Muscle of leg (tissue), 3 donors: ENCODE measurements at regions not wholly inside any gene's neighbourhood (a gene's known extent, or its start where the extent isn't known, plus 50 kb on each side); places are given as distances from the start of the nearest gene placed in this dataset.

Source experiments
- DNase-seq: peaks from one replicate; pipeline ENCODE4 v3.0.0; 2013
- H3K27ac ChIP-seq: one replicate; pipeline ENCODE4 v1.5.1; 2013; ENCODE audit warnings: mild to moderate bottlenecking, low read length, control low read depth
- H3K27me3 ChIP-seq: one replicate; pipeline ENCODE4 v1.6.1; 2013; ENCODE audit warnings: low read length; ENCODE audit not compliant: control insufficient read depth, insufficient read depth
- H3K36me3 ChIP-seq: one replicate; pipeline ENCODE4 v1.6.1; 2013; ENCODE audit warnings: low read length; ENCODE audit not compliant: control insufficient read depth, insufficient read depth
- H3K4me1 ChIP-seq: one replicate; pipeline ENCODE4 v1.6.1; 2013; ENCODE audit warnings: low read length; ENCODE audit not compliant: control insufficient read depth, insufficient read depth
- H3K4me3 ChIP-seq: one replicate; pipeline ENCODE4 v1.5.1; 2013; ENCODE audit warnings: low read length, control low read depth
- H3K9me3 ChIP-seq: replicated peaks from 2 replicates; pipeline ENCODE4 v1.6.1; 2013; ENCODE audit warnings: low read depth, low read length; ENCODE audit not compliant: control insufficient read depth
- WGBS: methylation state at CpG from one replicate; pipeline ENCODE4 v1.1.5; 2013; ENCODE audit warnings: missing lambda C conversion rate; ENCODE audit not compliant: insufficient coverage; 5-methylcytosine and 5-hydroxymethylcytosine counted together

DNA sequence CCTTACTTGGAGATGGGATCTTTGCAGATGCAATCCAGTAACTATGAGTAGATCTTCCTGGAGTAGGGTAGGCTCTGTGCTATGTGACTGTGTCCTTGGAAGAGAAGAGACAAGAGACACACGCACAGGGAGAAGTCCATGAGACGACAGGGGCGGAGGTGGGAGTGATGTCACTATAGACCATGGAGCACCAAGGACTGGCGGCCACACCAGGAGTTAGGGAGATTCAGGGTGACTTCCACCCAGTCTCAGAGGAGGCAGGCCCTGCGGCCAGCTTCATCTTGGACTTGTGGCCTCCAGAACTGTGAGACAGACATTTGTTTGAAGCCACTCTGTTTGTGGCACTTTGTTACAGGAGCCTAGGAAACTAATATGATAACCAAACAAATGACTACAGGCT is 177.8 kb downstream of the INHBB start:
- no peak overlapping the region for H3K4me3 ChIP-seq
- DNase-seq = no peak
- H3K27me3 ChIP-seq = peaks cover 29% of the 10 kb centered on the region
- H3K36me3 ChIP-seq = no peaks in the 10 kb centered on the region
- peaks cover 9% of the 10 kb centered on the region for H3K4me1 ChIP-seq
- WGBS = 87% methylated on average over 5 of the region's 5 CpGs
- no peaks in the 10 kb centered on the region for H3K9me3 ChIP-seq
- no peak overlapping the region for H3K27ac ChIP-seq

GRCh38 chr2:120524174-120524573 is 178.2 kb downstream of the INHBB start:
- no peaks in the 10 kb centered on the region for H3K9me3 ChIP-seq
- peaks cover 9% of the 10 kb centered on the region for H3K4me1 ChIP-seq
- DNase-seq = no peak
- H3K36me3 ChIP-seq = no peaks in the 10 kb centered on the region
- 65% methylated on average over 7 of the region's 9 CpGs for WGBS
- H3K4me3 ChIP-seq = no peak overlapping the region
- peaks cover 31% of the 10 kb centered on the region for H3K27me3 ChIP-seq
- no peak overlapping the region for H3K27ac ChIP-seq

GRCh38 chr2:120525056-120526046 is 179.4 kb downstream of the INHBB start:
- 35% methylated on average over 8 of the region's 18 CpGs for WGBS
- no peaks in the 10 kb centered on the region for H3K9me3 ChIP-seq
- no peak overlapping the region for H3K27ac ChIP-seq
- H3K4me3 ChIP-seq = no peak overlapping the region
- no peaks in the 10 kb centered on the region for H3K36me3 ChIP-seq
- peaks cover 9% of the 10 kb centered on the region for H3K4me1 ChIP-seq
- H3K27me3 ChIP-seq = peaks cover 32% of the 10 kb centered on the region
- DNase-seq = no peak

- H3K27me3 ChIP-seq = peaks cover 29% of the 10 kb centered on the region
- DNase-seq = no peak
- 47% methylated on average over 13 of the region's 16 CpGs for WGBS
- peaks cover 9% of the 10 kb centered on the region for H3K4me1 ChIP-seq
- H3K4me3 ChIP-seq = no peak overlapping the region
- no peaks in the 10 kb centered on the region for H3K36me3 ChIP-seq
- no peaks in the 10 kb centered on the region for H3K9me3 ChIP-seq
- no peak overlapping the region for H3K27ac ChIP-seq
Observed at GRCh38 chr2:120526047-120526562, 180.2 kb downstream of the INHBB start.

DNA sequence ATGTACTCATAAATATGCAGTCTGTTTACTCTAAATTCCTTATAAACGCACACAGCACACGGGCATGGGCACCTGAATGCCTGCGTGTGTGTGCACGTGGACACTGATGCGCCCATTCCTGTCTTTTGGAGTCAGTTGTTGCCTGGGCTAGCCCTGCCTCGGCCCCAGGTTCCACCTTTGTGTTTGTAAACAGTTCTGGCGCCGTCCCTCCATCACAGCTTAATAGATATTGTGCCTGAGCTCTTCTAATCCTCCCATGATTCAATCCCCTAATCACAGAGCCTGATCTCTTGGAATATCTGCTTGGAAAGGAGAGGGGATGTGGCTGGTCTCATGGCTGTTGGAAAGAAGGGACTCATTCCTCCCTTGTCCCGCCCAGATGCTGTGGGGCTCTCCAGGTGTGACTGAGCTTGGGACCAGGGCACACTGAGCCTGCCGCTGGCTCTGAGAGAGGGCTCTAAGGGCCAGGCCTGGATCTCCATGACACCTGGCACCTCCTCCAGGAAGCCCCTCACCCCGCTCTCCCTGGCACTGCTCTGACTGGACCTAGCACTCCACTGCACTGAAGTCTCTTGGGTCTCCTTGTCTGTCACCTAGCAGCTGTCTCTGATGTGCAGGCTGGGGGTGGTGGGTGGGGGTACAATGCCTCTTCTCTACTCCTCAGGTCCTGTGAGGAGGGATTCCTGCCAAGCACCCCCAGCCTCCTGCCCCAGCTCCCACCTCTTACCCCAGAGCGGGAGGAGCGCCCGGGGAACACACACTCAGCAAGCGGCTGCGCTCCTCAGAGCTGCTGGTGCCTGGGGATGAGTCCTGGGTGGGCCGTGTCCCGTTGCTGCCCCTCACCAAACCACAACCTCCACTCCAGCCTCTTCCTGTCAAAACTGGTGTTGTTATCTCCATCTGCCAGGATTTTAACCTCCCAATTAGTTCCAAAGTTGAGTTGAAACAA is 181.3 kb downstream of the INHBB start:
- Histone ChIP-seq H3K4me1 (peaks cover 13% of the 10 kb centered on the region), H3K27me3 (peaks cover 18% of the 10 kb centered on the region), H3K36me3 (no peaks in the 10 kb centered on the region), H3K27ac (no peak overlapping the region), H3K9me3 (no peaks in the 10 kb centered on the region), H3K4me3 (no peak overlapping the region)
- 76% methylated on average over 5 of the region's 18 CpGs for WGBS
- DNase-seq = no peak

DNA sequence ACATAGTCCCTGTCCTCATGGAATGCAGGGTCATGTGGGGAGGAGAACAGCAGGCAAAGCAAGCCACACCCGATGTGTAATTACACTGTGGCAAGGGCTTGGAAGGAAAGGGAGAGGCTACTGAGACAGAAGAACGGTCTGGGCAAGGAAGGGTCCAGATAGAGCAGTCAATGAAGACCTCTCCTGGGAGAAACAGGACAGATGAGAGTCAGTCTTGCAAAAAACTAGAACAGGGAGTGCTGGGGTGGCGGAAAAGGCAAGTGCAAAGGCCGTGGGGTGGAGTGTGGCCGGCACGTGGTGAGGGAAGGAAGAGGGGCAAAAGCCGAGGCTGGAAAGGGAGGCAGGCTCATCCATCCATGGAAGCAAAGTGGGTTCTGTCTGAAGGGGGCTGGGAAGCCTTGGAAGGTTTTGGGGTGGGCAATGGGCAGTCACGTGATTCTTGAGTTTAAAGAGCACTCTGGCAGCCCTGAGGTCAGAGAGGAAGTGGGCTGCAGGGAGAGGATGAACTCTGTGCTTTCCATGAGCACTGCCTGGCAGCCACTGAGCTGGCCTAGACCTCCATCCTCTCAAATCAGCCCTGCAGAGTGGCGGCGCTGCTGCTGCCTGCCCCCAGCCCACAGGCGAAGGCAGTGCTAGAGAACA is 182.2 kb downstream of the INHBB start:
- Histone ChIP-seq H3K4me1 (peaks cover 17% of the 10 kb centered on the region), H3K27me3 (peaks cover 11% of the 10 kb centered on the region), H3K4me3 (no peak overlapping the region), H3K36me3 (no peaks in the 10 kb centered on the region), H3K9me3 (no peaks in the 10 kb centered on the region), H3K27ac (no peak overlapping the region)
- WGBS = 61% methylated on average over 11 of the region's 11 CpGs
- no peak for DNase-seq

- no peak overlapping the region for H3K4me3 ChIP-seq
- H3K27me3 ChIP-seq = peaks cover 11% of the 10 kb centered on the region
Observed at GRCh38 chr2:120528693-120529076, 182.7 kb downstream of the INHBB start.

DNA sequence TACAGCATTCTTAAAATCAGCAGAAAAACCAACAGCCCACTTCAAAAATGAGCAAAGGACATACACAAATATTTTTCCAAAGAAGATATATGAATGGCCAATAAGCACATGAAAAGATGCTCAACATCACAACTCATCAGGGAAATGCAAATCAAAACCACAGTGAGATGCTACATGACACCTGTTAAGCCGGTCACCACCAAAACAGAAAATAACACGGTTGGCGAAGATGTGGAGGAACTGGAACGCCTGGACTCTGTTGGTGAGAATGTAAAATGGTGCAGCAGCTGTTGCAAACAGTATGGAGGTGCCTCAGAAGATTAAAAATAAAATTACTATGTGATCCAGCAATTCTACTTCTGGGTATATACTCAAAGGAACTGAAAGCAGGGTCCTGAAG is 184.8 kb downstream of the INHBB start:
- no peaks in the 10 kb centered on the region for H3K36me3 ChIP-seq
- no peak for DNase-seq
- H3K27ac ChIP-seq = no peak overlapping the region
- no peaks in the 10 kb centered on the region for H3K9me3 ChIP-seq
- H3K27me3 ChIP-seq = peaks cover 9% of the 10 kb centered on the region
- H3K4me3 ChIP-seq = no peak overlapping the region
- H3K4me1 ChIP-seq = peaks cover 13% of the 10 kb centered on the region
- no CpG with 5 or more reads among the region's 4 CpGs for WGBS

More at GRCh38 chr2:120528693-120529076, 182.7 kb downstream of the INHBB start:
- Histone ChIP-seq H3K9me3 (no peaks in the 10 kb centered on the region), H3K36me3 (no peaks in the 10 kb centered on the region), H3K27ac (no peak overlapping the region), H3K4me1 (peaks cover 18% of the 10 kb centered on the region)
- WGBS = 77% methylated on average over 5 of the region's 7 CpGs
- DNase-seq = no peak

GRCh38 chr2:120531365-120531764 is 185.4 kb downstream of the INHBB start:
- Histone ChIP-seq H3K9me3 (no peaks in the 10 kb centered on the region), H3K27ac (no peak overlapping the region), H3K4me3 (no peak overlapping the region), H3K36me3 (no peaks in the 10 kb centered on the region), H3K27me3 (peaks cover 6% of the 10 kb centered on the region), H3K4me1 (peaks cover 11% of the 10 kb centered on the region)
- no peak for DNase-seq
